Keratinocyte (primary cell): ENCODE measurements at regions not wholly inside any gene's neighbourhood (a gene's known extent, or its start where the extent isn't known, plus 50 kb on each side); places are given as distances from the start of the nearest gene placed in this dataset.

ENCODE experiments used
- CTCF ChIP-seq, 3 experiments: IDR thresholded peaks in 1 of 3; conservative IDR thresholded peaks in 1 of 3; optimal IDR thresholded peaks in 1 of 3; 2 replicates in 2 of 3; 3 replicates in 1 of 3; pipeline versions ENCODE3 to v1.5.1; 2011; ENCODE audit warnings: low read length in 3 of 3, mild to moderate bottlenecking in 3 of 3, moderate library complexity in 2 of 3, control low read depth in 1 of 3, inconsistent platforms in 1 of 3; ENCODE audit not compliant: insufficient read depth in 2 of 3; ENCODE audit errors: extremely low read depth in 1 of 3
- EZH2 ChIP-seq: IDR thresholded peaks from one replicate; pipeline ENCODE4 v1.6.1; 2012; ENCODE audit warnings: inconsistent platforms, mild to moderate bottlenecking, low read length, moderate library complexity

GRCh38 chr7:22027475-22027874 lies 81.8 kb upstream of the CDCA7L start:
- TF ChIP-seq CTCF (optimal IDR thresholded peaks at IDR 0.05 in 1 of 3, IDR thresholded peaks at IDR 0.05 in 1 of 3, conservative IDR thresholded peaks at IDR 0.05 in 1 of 3; ENCODE audit: extremely low read depth in 1 of 3, insufficient read depth in 2 of 3, low read length in 3 of 3) (no peak), EZH2 (no peak)
